H1 (cell line): ENCODE measurements at regions not wholly inside any gene's neighbourhood (a gene's known extent, or its start where the extent isn't known, plus 50 kb on each side); places are given as distances from the start of the nearest gene placed in this dataset.

ENCODE experiments used
- CTCF ChIA-PET: fragments of 300-600 bp; sonication (Branson Sonifier 250); formaldehyde crosslinking; loops from one replicate; lab custom pipeline; 2021; ENCODE audit not compliant: partially characterized antibody; lab: Charles Lee
- POLR2A ChIA-PET: fragments of 300-600 bp; sonication (Branson Sonifier 250); formaldehyde crosslinking; loops from one replicate; lab custom pipeline; 2021; ENCODE audit warnings: inconsistent platforms; ENCODE audit not compliant: partially characterized antibody; lab: Charles Lee
- DNase-seq, 2 experiments: peaks; one replicate each; pipeline versions ENCODE4 v3.0.0 to v3.0.0-alpha.2; 2010 to 2022; ENCODE audit warnings: low spot score in 2 of 2, low read depth in 1 of 2, mixed read lengths in 1 of 2
- FAIRE-seq: peaks from 2 replicates; lab custom pipeline; 2011; peaks lifted over from hg19 to GRCh38; lab: Jason Lieb, UNC
- H2AFZ ChIP-seq: 2 replicates; pipeline ENCODE4 v1.8.1; 2012; ENCODE audit warnings: low read length, inconsistent platforms
- H2AK5ac ChIP-seq: 2 replicates; pipeline ENCODE4 v1.6.1; 2013; ENCODE audit warnings: low read depth, low read length
- H2BK120ac ChIP-seq: replicated peaks from 2 replicates; pipeline ENCODE3; 2013; ENCODE audit warnings: low read depth, low read length, inconsistent platforms
- H2BK12ac ChIP-seq: 2 replicates; pipeline ENCODE4 v1.6.1; 2013; ENCODE audit warnings: low read depth, low read length
- H2BK15ac ChIP-seq: 2 replicates; pipeline ENCODE4 v1.6.1; 2013; ENCODE audit warnings: low read length
- H2BK20ac ChIP-seq: 2 replicates; pipeline ENCODE4 v1.6.1; 2013; ENCODE audit warnings: low read length
- H2BK5ac ChIP-seq: 2 replicates; pipeline ENCODE4 v1.6.1; 2013; ENCODE audit warnings: low read depth, low read length
- H3K14ac ChIP-seq: 2 replicates; pipeline ENCODE4 v1.6.1; 2013; ENCODE audit warnings: inconsistent platforms; ENCODE audit not compliant: insufficient read length
- H3K18ac ChIP-seq: 2 replicates; pipeline ENCODE4 v1.6.1; 2013; ENCODE audit warnings: low read length; ENCODE audit errors: extremely low read depth
- H3K23ac ChIP-seq: 2 replicates; pipeline ENCODE4 v1.6.1; 2013; ENCODE audit warnings: inconsistent platforms; ENCODE audit not compliant: insufficient read length
- H3K23me2 ChIP-seq: 2 replicates; pipeline ENCODE4 v1.6.1; 2013; ENCODE audit warnings: low read depth, low read length
- H3K27ac ChIP-seq: 2 replicates; pipeline ENCODE4 v1.6.1; 2011; ENCODE audit warnings: low read depth, low read length, inconsistent platforms
- H3K27me3 ChIP-seq, 4 experiments: replicated peaks in 1 of 4; 1 replicate in 1 of 4; 2 replicates in 3 of 4; pipeline versions ENCODE4 v1.6.1 to v1.8.1; 2011 to 2013; ENCODE audit warnings: low read length in 3 of 4, mild to moderate bottlenecking in 3 of 4, inconsistent platforms in 2 of 4, mixed read lengths in 2 of 4, moderate library complexity in 1 of 4; ENCODE audit not compliant: control insufficient read depth in 3 of 4, insufficient read depth in 3 of 4; ENCODE audit errors: extremely low read depth in 1 of 4
- H3K36me3 ChIP-seq, 4 experiments: 2 replicates each; pipeline versions ENCODE4 v1.6.1 to v1.8.1; 2011 to 2013; ENCODE audit warnings: mild to moderate bottlenecking in 4 of 4, low read length in 3 of 4, moderate library complexity in 2 of 4, control low read depth in 1 of 4, inconsistent platforms in 1 of 4; ENCODE audit not compliant: insufficient read depth in 4 of 4, control insufficient read depth in 2 of 4
- H3K4ac ChIP-seq: replicated peaks from 2 replicates; pipeline ENCODE3; 2013; ENCODE audit warnings: low read length, low read depth, mixed read lengths, inconsistent platforms; ENCODE audit not compliant: insufficient read length
- H3K4me1 ChIP-seq, 4 experiments: replicated peaks in 1 of 4; 1 replicate in 1 of 4; 2 replicates in 3 of 4; pipeline versions ENCODE4 v1.6.1 to v1.8.1; 2011 to 2013; ENCODE audit warnings: low read length in 3 of 4, inconsistent platforms in 2 of 4, mixed read lengths in 1 of 4; ENCODE audit not compliant: insufficient read depth in 4 of 4, control insufficient read depth in 3 of 4
- H3K4me2 ChIP-seq, 2 experiments: 2 replicates each; pipeline versions ENCODE4 v1.6.1 to v1.8.1; 2011 to 2013; ENCODE audit warnings: low read depth in 2 of 2, low read length in 2 of 2, control low read depth in 1 of 2, inconsistent platforms in 1 of 2, mild to moderate bottlenecking in 1 of 2; ENCODE audit not compliant: insufficient read depth in 1 of 2
- H3K4me3 ChIP-seq, 4 experiments: fragments of 200-600, 300-600 bp in 1 of 4; sonication (generic), shearing (Covaris generic), sonication (Bioruptor Twin) in 1 of 4; 2 replicates each; pipeline versions ENCODE4 v1.5.1 to v1.8.1; 2011 to 2016; ENCODE audit warnings: low read length in 4 of 4, low read depth in 3 of 4, control low read depth in 2 of 4, inconsistent platforms in 2 of 4, mild to moderate bottlenecking in 2 of 4, mixed read lengths in 1 of 4, moderate library complexity in 1 of 4; ENCODE audit not compliant: insufficient read depth in 2 of 4; ENCODE audit errors: extremely low read depth in 1 of 4
- H3K56ac ChIP-seq: replicated peaks from 2 replicates; pipeline ENCODE3; 2013; ENCODE audit warnings: low read depth, mild to moderate bottlenecking, mixed read lengths, low read length, inconsistent platforms; ENCODE audit not compliant: insufficient read length
- H3K79me1 ChIP-seq: 2 replicates; pipeline ENCODE4 v1.6.1; 2013; ENCODE audit warnings: low read depth, low read length, control low read depth
- H3K79me2 ChIP-seq, 2 experiments: 2 replicates each; pipeline versions ENCODE4 v1.6.1 to v1.8.1; 2012 to 2013; ENCODE audit warnings: low read length in 2 of 2, mild to moderate bottlenecking in 2 of 2, inconsistent platforms in 1 of 2; ENCODE audit not compliant: insufficient read depth in 2 of 2, control insufficient read depth in 1 of 2
- H3K9ac ChIP-seq, 4 experiments: replicated peaks in 1 of 4; 1 replicate in 1 of 4; 2 replicates in 3 of 4; pipeline versions ENCODE4 v1.6.1 to v1.8.1; 2011 to 2013; ENCODE audit warnings: low read depth in 3 of 4, low read length in 3 of 4, control low read depth in 2 of 4, mild to moderate bottlenecking in 2 of 4, moderate library complexity in 2 of 4, inconsistent platforms in 1 of 4; ENCODE audit errors: extremely low read depth in 1 of 4
- H3K9me3 ChIP-seq, 2 experiments: 2 replicates each; pipeline versions ENCODE4 v1.6.1 to v1.8.1; 2012 to 2013; ENCODE audit warnings: mild to moderate bottlenecking in 2 of 2, moderate library complexity in 2 of 2, control low read depth in 1 of 2, inconsistent platforms in 1 of 2, low read depth in 1 of 2, low read length in 1 of 2, mixed read lengths in 1 of 2; ENCODE audit not compliant: insufficient read depth in 2 of 2
- H4K20me1 ChIP-seq, 2 experiments: replicated peaks in 1 of 2; 2 replicates each; pipeline versions ENCODE3 to v1.8.1; 2011 to 2013; ENCODE audit warnings: inconsistent platforms in 2 of 2, low read length in 2 of 2, mild to moderate bottlenecking in 1 of 2; ENCODE audit not compliant: insufficient read depth in 2 of 2, control insufficient read depth in 1 of 2
- H4K5ac ChIP-seq: 2 replicates; pipeline ENCODE4 v1.6.1; 2013; ENCODE audit warnings: low read length, low read depth, mixed read lengths, inconsistent platforms; ENCODE audit not compliant: insufficient read length
- H4K8ac ChIP-seq: 2 replicates; pipeline ENCODE4 v1.8.0; 2013; ENCODE audit warnings: mild to moderate bottlenecking, moderate library complexity, low read length, inconsistent platforms; ENCODE audit not compliant: insufficient read depth; ENCODE audit errors: extremely low read depth
- H4K91ac ChIP-seq: replicated peaks from 2 replicates; pipeline ENCODE3; 2013; ENCODE audit warnings: low read length, mixed read lengths, inconsistent platforms; ENCODE audit not compliant: insufficient read length
- EP300 ChIP-seq, 2 experiments: IDR thresholded peaks; 1 replicate in 1 of 2; 2 replicates in 1 of 2; pipeline ENCODE4 v1.6.1; 2011 to 2012; ENCODE audit warnings: low read depth in 2 of 2, low read length in 2 of 2, mild to moderate bottlenecking in 2 of 2, borderline replicate concordance in 1 of 2, inconsistent platforms in 1 of 2, moderate library complexity in 1 of 2
- SRF ChIP-seq: IDR thresholded peaks from 2 replicates; pipeline ENCODE4 v1.6.1; 2011; ENCODE audit warnings: mild to moderate bottlenecking, low read depth, low read length, moderate library complexity
- WGBS, 2 experiments: shearing (Covaris generic) in 1 of 2; methylation state at CpG; one replicate each; pipeline versions ENCODE4 v1.1.6 to v1.1.7; 2013 to 2015; ENCODE audit warnings: low lambda C conversion rate in 2 of 2, mixed read lengths in 2 of 2, inconsistent platforms in 1 of 2, low coverage in 1 of 2, missing lambda C conversion rate in 1 of 2; ENCODE audit not compliant: insufficient replicate concordance in 2 of 2, insufficient coverage in 1 of 2, insufficient read length in 1 of 2; ENCODE audit errors: extremely low coverage in 1 of 2, missing lambda C conversion rate in 1 of 2; 5-methylcytosine and 5-hydroxymethylcytosine counted together

- no peak overlapping the region for H3K23ac ChIP-seq
- DNase-seq: no peak
- no peaks in the 10 kb centered on the region for H3K27me3 ChIP-seq
- H3K23me2 ChIP-seq: no peaks in the 10 kb centered on the region
- TF ChIP-seq SRF: no peak
- no peak for TF ChIP-seq EP300 (IDR thresholded peaks at IDR 0.05; ENCODE audit: borderline replicate concordance in 1 of 2, low read depth in 2 of 2, low read length in 2 of 2)
- TF ChIP-seq, all 59 proteins: peak for 0
- no peak overlapping the region for H2BK120ac ChIP-seq
- no peak overlapping the region for H3K4me2 ChIP-seq
- H2AK5ac ChIP-seq: no peak overlapping the region
- no peak overlapping the region for H2BK12ac ChIP-seq
- H3K4ac ChIP-seq: no peak overlapping the region
- no peak for FAIRE-seq
- no peak overlapping the region for H4K8ac ChIP-seq
- WGBS, 2 experiments: 85% methylated on average over 2 of the region's 2 CpGs; no CpG with 5 or more reads in 1 of the 2 experiments
- no peak overlapping the region for H3K27ac ChIP-seq
- H3K79me2 ChIP-seq: no peaks in the 10 kb centered on the region
- H3K9me3 ChIP-seq: no peaks in the 10 kb centered on the region
- H4K91ac ChIP-seq: no peak overlapping the region
- ChIA-PET CTCF (interaction anchor here (0.5 to 0.7 kb wide), 2 partner anchors 200 to 311 kb away, joined by 3 read pairs; no protein-coding TSS in a partner anchor), POLR2A (no interaction called here)
- no peaks in the 10 kb centered on the region for H3K4me1 ChIP-seq
- H3K36me3 ChIP-seq: no peaks in the 10 kb centered on the region
- no peak overlapping the region for H3K56ac ChIP-seq
- H3K4me3 ChIP-seq: no peak overlapping the region
- H3K18ac ChIP-seq: no peak overlapping the region
- no peak overlapping the region for H2BK20ac ChIP-seq
- H4K5ac ChIP-seq: no peak overlapping the region
- no peak overlapping the region for H3K14ac ChIP-seq
- H4K20me1 ChIP-seq: no peaks in the 10 kb centered on the region
- H2AFZ ChIP-seq: peak overlapping the region; percentile 59; the same call in 1 of the 2 replicates
- H3K9ac ChIP-seq: no peak overlapping the region
- no peak overlapping the region for H2BK5ac ChIP-seq
- H2BK15ac ChIP-seq: no peak overlapping the region
- H3K79me1 ChIP-seq: no peaks in the 10 kb centered on the region
Observed at GRCh38 chr4:62670514-62670913, 1470.4 kb downstream of the ADGRL3 start.
